Naive thymus-derived CD4-positive, alpha-beta T cell (primary cell): ENCODE measurements at regions not wholly inside any gene's neighbourhood (a gene's known extent, or its start where the extent isn't known, plus 50 kb on each side); places are given as distances from the start of the nearest gene placed in this dataset.

Experiments
- ATAC-seq: fragments of 150-1000 bp; cut with Tn5 transposase; 2 replicates; pipeline ENCODE4 v1.10.0; 2021; ENCODE audit warnings: mild to moderate bottlenecking, moderate library complexity
- CTCF ChIA-PET: fragments of 350-600 bp; sonication (Branson Sonifier 250); formaldehyde crosslinking; loops from one replicate; lab custom pipeline; 2021; ENCODE audit warnings: antibody characterized with exemption; lab: Charles Lee
- POLR2A ChIA-PET: fragments of 350-600 bp; sonication (Branson Sonifier 250); formaldehyde crosslinking; loops from one replicate; lab custom pipeline; 2021; ENCODE audit warnings: antibody characterized with exemption, inconsistent platforms; lab: Charles Lee
- DNase-seq, 9 donors: peaks; one replicate each; pipeline versions ENCODE4 v3.0.0 to v3.0.0-alpha.2; 2020 to 2022; ENCODE audit warnings: mixed read lengths in 1 of 9
- H3K27ac ChIP-seq: one replicate; pipeline ENCODE4 v1.7.0; 2013; ENCODE audit warnings: mild to moderate bottlenecking, low read depth, low read length, moderate library complexity
- H3K27me3 ChIP-seq, 2 donors: one replicate each; pipeline ENCODE4 v1.7.0; 2013; ENCODE audit warnings: low read length in 2 of 2, mild to moderate bottlenecking in 2 of 2, moderate library complexity in 2 of 2; ENCODE audit not compliant: control insufficient read depth in 2 of 2, insufficient read depth in 2 of 2
- H3K36me3 ChIP-seq, 3 experiments: 1 replicate in 2 of 3; 2 replicates in 1 of 3; pipeline ENCODE4 v1.7.0; 2013; ENCODE audit warnings: low read length in 3 of 3, mild to moderate bottlenecking in 3 of 3, moderate library complexity in 1 of 3; ENCODE audit not compliant: insufficient read depth in 3 of 3, control insufficient read depth in 2 of 3
- H3K4me1 ChIP-seq, 2 donors: one replicate each; pipeline ENCODE4 v1.7.0; 2013; ENCODE audit warnings: low read length in 2 of 2, mild to moderate bottlenecking in 2 of 2, moderate library complexity in 1 of 2; ENCODE audit not compliant: control insufficient read depth in 2 of 2, insufficient read depth in 2 of 2
- H3K4me3 ChIP-seq: 2 replicates; pipeline ENCODE4 v1.7.0; 2013; ENCODE audit warnings: mild to moderate bottlenecking, low read length
- H3K9me3 ChIP-seq, 3 experiments: 1 replicate in 2 of 3; 2 replicates in 1 of 3; pipeline ENCODE4 v1.7.0; 2013; ENCODE audit warnings: low read length in 3 of 3; ENCODE audit not compliant: control insufficient read depth in 2 of 3
- H3K27ac Mint-ChIP-seq, 9 donors: one replicate each; pipeline ENCODE4 v1.8.0; 2020 to 2022; ENCODE audit warnings: mixed read lengths in 9 of 9, mild to moderate bottlenecking in 8 of 9, moderate library complexity in 5 of 9, inconsistent platforms in 2 of 9
- H3K27me3 Mint-ChIP-seq, 5 donors: one replicate each; pipeline ENCODE4 v1.8.0; 2021 to 2022; ENCODE audit warnings: mixed read lengths in 5 of 5, mild to moderate bottlenecking in 1 of 5
- H3K36me3 Mint-ChIP-seq, 5 donors: one replicate each; pipeline ENCODE4 v1.8.0; 2020 to 2022; ENCODE audit warnings: mixed read lengths in 5 of 5, mild to moderate bottlenecking in 3 of 5, inconsistent platforms in 1 of 5
- H3K4me1 Mint-ChIP-seq, 7 donors: one replicate each; pipeline ENCODE4 v1.8.0; 2020 to 2022; ENCODE audit warnings: mixed read lengths in 7 of 7, mild to moderate bottlenecking in 3 of 7, inconsistent platforms in 1 of 7
- H3K4me3 Mint-ChIP-seq, 10 donors: one replicate each; pipeline ENCODE4 v1.8.0; 2020 to 2022; ENCODE audit warnings: mild to moderate bottlenecking in 10 of 10, mixed read lengths in 10 of 10, moderate library complexity in 6 of 10, inconsistent platforms in 2 of 10
- H3K9me3 Mint-ChIP-seq, 11 donors: one replicate each; pipeline ENCODE4 v1.8.0; 2020 to 2022; ENCODE audit warnings: mixed read lengths in 11 of 11, mild to moderate bottlenecking in 4 of 11, inconsistent platforms in 1 of 11, moderate library complexity in 1 of 11
- intact Hi-C, 2 donors: fragments of 100-400 bp; cut with micrococcal nuclease; formaldehyde crosslinking; loops; one replicate each; pipeline ENCODE4 v1.15.1; 2023

- ChIA-PET POLR2A (no interaction called here), CTCF (no interaction called here)
- DNase-seq: no peak
- H3K4me3 Mint-ChIP-seq: no peak overlapping the region
- no peak overlapping the region for H3K27ac Mint-ChIP-seq
- intact Hi-C loops: no loop called here
- Histone ChIP-seq H3K4me1 (no peaks in the 10 kb centered on the region), H3K27me3 (no peaks in the 10 kb centered on the region), H3K36me3 (no peaks in the 10 kb centered on the region), H3K4me3 (no peak overlapping the region), H3K9me3 (no peaks in the 10 kb centered on the region), H3K27ac (no peak overlapping the region)
- no peak for ATAC-seq
- no peaks in the 10 kb centered on the region for H3K4me1 Mint-ChIP-seq
- H3K27me3 Mint-ChIP-seq: no peaks in the 10 kb centered on the region
- peaks cover 0 to 7% (median 3%) of the 10 kb centered on the region in 11 donors for H3K9me3 Mint-ChIP-seq
- H3K36me3 Mint-ChIP-seq: no peaks in the 10 kb centered on the region
Measured at GRCh38 chr3:1823867-1824266, 274.8 kb upstream of the CNTN4 start.

- POLR2A ChIA-PET: no interaction called here
- intact Hi-C loops: no loop called here
- no peaks in the 10 kb centered on the region for H3K36me3 ChIP-seq
- no peak overlapping the region for H3K4me3 ChIP-seq
- no peaks in the 10 kb centered on the region for H3K9me3 ChIP-seq
- Mint-ChIP-seq H3K4me1 (no peaks in the 10 kb centered on the region), H3K36me3 (no peaks in the 10 kb centered on the region), H3K27me3 (no peaks in the 10 kb centered on the region), H3K27ac (no peak overlapping the region), H3K9me3 (peaks cover 0 to 9% (median 3%) of the 10 kb centered on the region in 11 donors), H3K4me3 (no peak overlapping the region)
- DNase-seq (no peak), ATAC-seq (no peak)
- CTCF ChIA-PET: no interaction called here
- H3K4me1 ChIP-seq: no peaks in the 10 kb centered on the region
- no peak overlapping the region for H3K27ac ChIP-seq
- no peaks in the 10 kb centered on the region for H3K27me3 ChIP-seq
Measured at GRCh38 chr3:1824359-1824758, 274.3 kb upstream of the CNTN4 start.

GRCh38 chr3:1828519-1828918 is 270.1 kb upstream of the CNTN4 start:
- Mint-ChIP-seq H3K9me3 (peaks cover 0 to 7% (median 0%) of the 10 kb centered on the region in 11 donors), H3K27ac (peak overlapping the region in 1 of 9 donors; percentile 46), H3K4me1 (no peaks in the 10 kb centered on the region), H3K4me3 (no peak overlapping the region), H3K36me3 (no peaks in the 10 kb centered on the region), H3K27me3 (no peaks in the 10 kb centered on the region)
- POLR2A ChIA-PET: no interaction called here
- intact Hi-C loops: no loop called here
- H3K4me3 ChIP-seq: no peak overlapping the region
- H3K27ac ChIP-seq: no peak overlapping the region
- H3K4me1 ChIP-seq: no peaks in the 10 kb centered on the region
- DNase-seq (no peak), ATAC-seq (no peak)
- no peaks in the 10 kb centered on the region for H3K36me3 ChIP-seq
- CTCF ChIA-PET: no interaction called here
- H3K9me3 ChIP-seq: no peaks in the 10 kb centered on the region
- no peaks in the 10 kb centered on the region for H3K27me3 ChIP-seq

GRCh38 chr3:1830851-1831250 is 267.8 kb upstream of the CNTN4 start:
- H3K4me3 Mint-ChIP-seq: no peak overlapping the region
- Histone ChIP-seq H3K9me3 (no peaks in the 10 kb centered on the region), H3K27me3 (no peaks in the 10 kb centered on the region), H3K4me3 (no peak overlapping the region), H3K27ac (no peak overlapping the region), H3K36me3 (no peaks in the 10 kb centered on the region), H3K4me1 (no peaks in the 10 kb centered on the region)
- POLR2A ChIA-PET: no interaction called here
- H3K27me3 Mint-ChIP-seq: no peaks in the 10 kb centered on the region
- no peak for ATAC-seq
- H3K9me3 Mint-ChIP-seq: peaks cover 0 to 22% (median 0%) of the 10 kb centered on the region in 11 donors
- CTCF ChIA-PET: no interaction called here
- intact Hi-C loops: no loop called here
- H3K27ac Mint-ChIP-seq: no peak overlapping the region
- H3K36me3 Mint-ChIP-seq: no peaks in the 10 kb centered on the region
- H3K4me1 Mint-ChIP-seq: no peaks in the 10 kb centered on the region
- DNase-seq: no peak

- no peaks in the 10 kb centered on the region for H3K4me1 ChIP-seq
- POLR2A ChIA-PET: no interaction called here
- no peak overlapping the region for H3K27ac Mint-ChIP-seq
- H3K4me3 Mint-ChIP-seq: no peak overlapping the region
- H3K27me3 Mint-ChIP-seq: no peaks in the 10 kb centered on the region
- no peak overlapping the region for H3K4me3 ChIP-seq
- no peaks in the 10 kb centered on the region for H3K27me3 ChIP-seq
- H3K36me3 Mint-ChIP-seq: no peaks in the 10 kb centered on the region
- no peaks in the 10 kb centered on the region for H3K9me3 ChIP-seq
- DNase-seq (no peak), ATAC-seq (no peak)
- H3K27ac ChIP-seq: no peak overlapping the region
- H3K4me1 Mint-ChIP-seq: no peaks in the 10 kb centered on the region
- H3K9me3 Mint-ChIP-seq: peaks cover 0 to 16% (median 0%) of the 10 kb centered on the region in 11 donors
- H3K36me3 ChIP-seq: no peaks in the 10 kb centered on the region
- CTCF ChIA-PET: no interaction called here
- intact Hi-C loops: no loop called here
Measured at GRCh38 chr3:1832395-1832794, 266.3 kb upstream of the CNTN4 start.

GRCh38 chr3:1843111-1843510 is 255.6 kb upstream of the CNTN4 start:
- Mint-ChIP-seq H3K4me1 (no peaks in the 10 kb centered on the region), H3K36me3 (no peaks in the 10 kb centered on the region)

GRCh38 chr3:1847571-1847970 is 251.1 kb upstream of the CNTN4 start:
- intact Hi-C loops: no loop called here
- no peaks in the 10 kb centered on the region for H3K36me3 Mint-ChIP-seq
- no peaks in the 10 kb centered on the region for H3K4me1 Mint-ChIP-seq
- Histone ChIP-seq H3K27ac (no peak overlapping the region), H3K4me1 (no peaks in the 10 kb centered on the region), H3K36me3 (no peaks in the 10 kb centered on the region), H3K27me3 (no peaks in the 10 kb centered on the region), H3K4me3 (no peak overlapping the region), H3K9me3 (no peaks in the 10 kb centered on the region)
- H3K9me3 Mint-ChIP-seq: peaks cover 0 to 9% (median 3%) of the 10 kb centered on the region in 11 donors
- no peak for ATAC-seq
- H3K27ac Mint-ChIP-seq: no peak overlapping the region
- H3K4me3 Mint-ChIP-seq: no peak overlapping the region
- ChIA-PET CTCF (no interaction called here), POLR2A (no interaction called here)
- no peak for DNase-seq
- H3K27me3 Mint-ChIP-seq: no peaks in the 10 kb centered on the region

More at GRCh38 chr3:1843111-1843510, 255.6 kb upstream of the CNTN4 start:
- no peak overlapping the region for H3K4me3 ChIP-seq
- Mint-ChIP-seq H3K27ac (no peak overlapping the region), H3K27me3 (no peaks in the 10 kb centered on the region), H3K4me3 (no peak overlapping the region), H3K9me3 (peaks cover 0 to 20% (median 4%) of the 10 kb centered on the region in 11 donors)
- CTCF ChIA-PET: no interaction called here
- intact Hi-C loops: no loop called here
- no peaks in the 10 kb centered on the region for H3K27me3 ChIP-seq
- POLR2A ChIA-PET: no interaction called here
- H3K9me3 ChIP-seq: no peaks in the 10 kb centered on the region
- no peak overlapping the region for H3K27ac ChIP-seq
- no peak for DNase-seq
- H3K4me1 ChIP-seq: no peaks in the 10 kb centered on the region
- ATAC-seq: no peak
- H3K36me3 ChIP-seq: no peaks in the 10 kb centered on the region
